Stimulated activated CD8-positive, alpha-beta memory T cell treated with anti-CD3 and anti-CD28 coated beads, Interleukin-15, amount 100 ng/mL, for 24 hours (primary cell): ENCODE measurements at regions not wholly inside any gene's neighbourhood (a gene's known extent, or its start where the extent isn't known, plus 50 kb on each side); places are given as distances from the start of the nearest gene placed in this dataset.

Experiments
- DNase-seq: peaks from one replicate; pipeline ENCODE4 v3.0.0-alpha.2; 2020; ENCODE audit warnings: low read depth

DNA sequence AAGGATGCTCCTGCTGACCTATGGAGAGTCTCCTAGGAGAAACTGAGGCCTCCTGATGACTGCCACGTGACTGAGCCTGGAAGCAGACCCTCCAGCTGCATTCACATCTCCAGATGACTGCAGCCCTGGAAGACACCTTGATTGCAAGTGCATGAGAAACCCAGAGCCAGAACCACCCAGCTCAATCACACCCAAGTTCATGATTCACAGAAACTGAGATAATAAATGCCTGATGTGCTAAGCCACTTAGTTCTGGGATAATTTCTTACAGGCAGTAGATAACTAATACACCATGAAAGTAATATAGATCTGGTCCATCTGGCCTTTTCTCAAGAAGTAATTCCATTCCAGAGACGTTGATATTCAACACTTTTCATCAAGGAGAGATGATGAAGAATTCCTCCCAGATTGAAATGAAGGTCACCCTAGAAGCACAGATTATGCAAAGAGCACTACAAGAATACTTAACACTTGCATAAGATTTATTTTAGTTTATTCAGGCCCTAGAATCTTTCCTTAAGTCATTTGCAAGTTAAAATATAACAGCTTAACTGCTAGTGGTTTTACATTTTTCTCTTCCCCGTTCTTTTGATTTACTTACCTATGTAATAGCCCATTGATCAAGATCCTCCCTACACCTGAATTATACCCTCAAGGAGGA, 208.2 kb upstream of the INHBA start:
- no peak for DNase-seq

DNA sequence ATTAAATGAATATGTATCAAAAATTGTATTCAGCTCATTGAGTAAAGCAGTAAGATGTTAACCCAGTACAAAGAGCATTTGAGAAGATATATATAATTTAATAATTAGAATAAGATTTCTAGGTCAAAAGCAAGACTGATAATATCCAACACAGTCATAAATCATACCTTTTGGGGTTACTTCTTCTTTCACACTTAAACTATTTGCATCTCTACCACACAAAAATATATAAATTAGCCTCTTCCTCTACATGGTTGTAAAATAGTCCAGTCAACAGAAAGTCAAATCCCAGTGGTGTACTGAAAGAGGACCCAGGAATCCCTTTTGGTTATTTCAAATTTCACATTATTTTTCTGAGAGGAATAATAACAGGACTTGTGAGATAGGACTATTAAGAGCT, 204.6 kb upstream of the INHBA start:
- DNase-seq, result no peak

DNA sequence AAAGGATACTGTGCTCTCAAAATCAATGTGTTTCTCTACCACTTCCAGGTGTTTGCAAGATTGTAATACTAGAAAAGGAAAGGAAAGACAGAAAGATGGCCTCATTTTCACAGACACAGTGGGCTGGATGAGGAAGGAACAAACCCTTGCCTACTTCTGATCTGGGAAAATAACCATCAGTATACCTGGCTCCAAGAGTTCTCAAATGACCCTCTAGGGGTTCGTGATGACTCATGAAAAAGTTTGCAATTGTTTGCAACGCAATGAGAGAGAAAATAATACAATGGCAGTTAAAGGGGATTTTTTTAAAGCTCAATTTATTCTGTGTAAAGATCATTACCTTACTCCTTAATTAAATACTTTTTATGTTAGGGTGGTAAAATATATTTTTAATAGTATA, 197.6 kb upstream of the INHBA start:
- no peak for DNase-seq

DNA sequence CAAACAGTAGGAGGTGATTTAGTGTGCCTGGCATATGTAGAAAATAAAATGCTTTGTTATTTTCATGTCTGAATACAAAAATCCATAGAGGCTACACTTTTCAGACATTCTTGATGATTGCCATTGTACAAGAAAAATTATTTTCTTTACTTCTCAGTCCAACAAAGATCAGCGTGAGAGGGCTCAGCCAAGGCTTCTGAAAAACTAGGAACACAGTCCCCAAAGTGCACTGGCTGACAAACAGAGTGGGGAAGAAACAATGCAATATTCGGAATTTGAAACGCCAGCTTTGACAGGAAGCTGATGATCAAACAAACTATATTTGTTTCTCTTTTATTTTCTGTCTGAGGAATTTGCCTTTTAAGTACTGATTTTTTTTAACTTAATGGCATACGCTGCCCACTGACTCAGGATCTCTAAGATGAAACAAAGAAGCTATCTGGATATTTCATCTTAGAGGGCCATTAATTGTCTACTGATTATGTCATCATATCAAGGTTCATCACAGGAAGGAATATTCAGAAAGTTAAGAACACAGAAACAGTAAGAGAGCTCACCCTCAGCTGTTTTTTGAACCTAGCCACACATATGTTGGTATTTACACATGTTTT, 197.0 kb upstream of the INHBA start:
- DNase-seq, result no peak

DNA sequence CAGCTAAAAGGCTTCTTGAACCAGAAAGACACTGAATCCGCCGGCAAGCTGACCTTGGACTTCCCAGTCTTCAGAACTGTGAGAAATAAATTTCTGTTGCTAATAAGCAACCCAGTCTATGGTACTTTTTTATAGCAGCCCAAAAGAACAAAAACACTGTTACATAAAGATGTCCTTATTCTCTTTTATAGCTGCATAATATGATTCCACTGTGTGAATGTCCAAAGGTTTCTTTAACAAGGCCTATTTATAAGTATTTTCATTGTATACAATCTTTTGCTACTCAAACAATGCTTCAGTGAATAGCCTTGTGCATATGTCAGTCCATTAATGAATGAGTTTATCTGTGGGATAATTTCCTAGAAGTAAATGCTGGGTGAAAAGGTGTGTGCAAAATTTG, 190.8 kb upstream of the INHBA start:
- no peak for DNase-seq

DNA sequence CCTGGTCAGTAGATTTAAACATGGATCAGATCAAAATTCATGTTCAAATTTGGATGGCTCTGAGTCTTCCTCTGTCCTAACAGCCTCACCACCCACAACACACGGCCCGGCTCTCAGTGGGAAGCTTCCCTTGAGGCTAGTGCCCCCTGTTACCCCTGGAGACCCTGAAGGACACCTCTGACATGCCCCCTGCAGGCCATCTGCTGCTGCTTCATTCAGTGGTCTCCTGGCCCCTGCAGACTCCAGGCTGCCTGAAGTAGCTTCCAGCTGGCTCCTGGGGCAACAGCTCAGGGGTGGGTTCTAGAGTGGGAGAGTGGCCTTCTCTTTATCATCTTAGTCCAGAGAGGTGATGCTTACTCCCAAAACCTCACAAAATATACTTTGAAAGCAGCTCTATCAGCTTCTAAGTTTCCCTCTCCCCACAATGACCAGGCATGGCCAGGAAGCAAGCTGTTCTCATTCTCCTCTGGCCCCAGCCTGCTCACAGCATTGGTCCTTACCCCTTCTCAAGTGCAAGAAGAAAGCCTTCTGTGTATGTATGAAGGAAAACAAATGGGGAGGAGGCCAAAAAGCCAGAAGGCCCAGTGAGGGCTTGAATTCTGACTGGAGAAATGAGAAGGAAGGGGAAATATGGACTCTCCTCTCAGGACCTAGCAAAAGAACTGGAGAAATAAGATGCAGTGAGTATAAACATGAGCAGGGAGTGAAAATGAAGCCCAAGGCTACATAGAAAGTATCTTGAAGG, 189.6 kb upstream of the INHBA start:
- no peak for DNase-seq

DNA sequence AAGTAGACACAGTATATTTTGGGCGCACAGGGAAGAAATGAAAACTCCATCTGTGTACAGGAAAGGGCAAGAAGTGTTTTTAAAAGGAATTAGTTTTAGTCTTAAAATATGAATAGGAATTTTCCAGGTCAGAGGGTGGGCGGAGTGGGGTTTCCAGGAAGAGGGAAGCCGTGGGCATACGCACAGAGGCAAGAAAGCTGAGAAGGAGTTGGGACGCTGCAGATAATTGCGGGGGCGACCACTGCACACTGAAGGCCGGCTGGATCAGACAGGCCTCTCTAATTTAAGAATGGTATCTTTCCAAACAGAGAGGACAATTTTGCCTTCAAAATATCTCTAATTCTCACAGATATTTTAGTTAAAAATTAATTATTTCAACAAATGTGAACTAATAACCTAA, 189.1 kb upstream of the INHBA start:
- no peak for DNase-seq

DNA sequence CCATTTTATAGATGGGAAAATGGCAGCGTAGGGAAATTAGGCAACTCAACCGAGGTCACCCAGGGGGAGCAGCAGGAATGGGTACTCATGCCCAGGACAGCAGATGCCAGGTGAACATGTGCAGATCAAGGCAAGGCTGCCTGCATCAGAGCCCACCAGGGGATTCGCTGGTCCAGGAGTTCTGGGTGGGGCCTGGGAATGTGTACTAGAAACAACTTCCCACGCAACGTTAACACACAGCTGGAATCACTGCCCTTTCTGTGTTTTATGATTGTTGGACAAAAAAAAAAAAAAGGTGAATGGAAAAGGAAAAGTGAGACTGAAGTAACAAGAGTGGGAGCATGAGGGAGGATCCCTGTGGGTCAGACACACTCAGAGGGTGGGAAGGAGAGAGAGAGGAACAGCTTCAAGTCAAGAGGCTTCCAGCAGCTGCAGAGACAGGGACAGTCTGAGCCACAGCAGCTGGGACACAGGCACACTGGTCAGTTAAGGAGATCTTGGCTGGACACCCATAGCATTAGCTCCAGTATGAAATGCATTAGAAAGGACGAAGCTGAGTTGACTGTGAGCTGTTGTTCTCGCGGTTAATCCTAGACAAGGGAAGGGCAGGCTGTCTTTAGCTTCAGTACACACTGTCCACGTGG, 187.9 kb upstream of the INHBA start:
- no peak for DNase-seq

DNA sequence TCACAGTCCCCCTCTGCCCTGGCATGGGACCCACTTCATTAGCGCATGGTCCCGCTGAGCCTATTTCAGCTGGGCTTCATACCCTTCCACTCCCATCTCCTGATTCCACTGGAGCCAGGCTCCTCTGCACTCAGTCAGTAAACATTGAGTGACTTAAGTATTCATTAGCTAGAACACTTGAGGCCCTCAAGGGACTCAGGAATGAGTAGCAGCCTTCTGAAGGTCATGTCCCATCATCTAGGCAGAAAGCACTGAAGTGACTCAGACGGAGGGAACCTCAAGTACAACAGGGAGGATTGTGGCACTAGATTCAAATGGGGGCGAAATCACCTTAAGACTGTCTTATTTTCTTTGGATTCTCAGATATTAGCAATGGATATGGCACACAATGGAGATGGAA, 186.6 kb upstream of the INHBA start:
- DNase-seq, result no peak

DNA sequence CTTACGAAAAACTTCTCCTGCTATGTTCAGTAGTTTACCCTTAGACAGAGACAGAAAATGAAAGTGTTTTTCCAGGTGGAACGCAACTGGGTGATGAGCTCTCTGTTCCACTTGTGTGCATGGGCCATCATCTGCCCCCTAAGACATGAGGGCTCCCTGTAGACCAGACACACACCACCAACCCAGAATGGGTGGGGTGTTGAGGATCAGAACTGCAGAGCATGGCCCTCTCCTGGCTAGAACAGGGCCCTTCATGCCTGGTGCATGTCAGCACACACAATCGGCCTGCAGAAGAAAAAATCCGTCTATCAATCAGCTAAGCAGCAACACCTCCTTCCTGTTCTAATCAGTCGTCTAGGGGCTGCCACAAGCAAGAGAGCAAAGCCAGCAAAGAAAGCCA, 186.2 kb upstream of the INHBA start:
- DNase-seq, result no peak

DNA sequence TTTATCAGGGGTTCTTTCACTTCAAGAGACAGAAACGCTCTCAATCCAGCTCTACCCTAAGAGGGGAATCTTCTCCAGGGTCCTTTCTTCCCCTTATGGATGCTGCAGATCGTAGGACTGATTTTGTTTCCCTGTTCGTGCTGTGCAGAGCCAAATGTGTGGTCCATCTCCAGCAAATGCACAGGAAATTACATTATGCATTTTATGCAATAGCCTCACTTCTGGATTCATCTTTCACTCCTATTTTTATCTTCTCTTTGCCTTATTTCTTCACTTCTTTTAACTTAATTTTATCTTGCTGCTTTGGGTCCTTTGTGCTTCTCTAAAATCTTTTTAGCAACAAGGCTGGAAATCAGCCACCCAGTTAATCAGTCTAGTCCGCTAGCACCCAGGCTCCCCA, 184.5 kb upstream of the INHBA start:
- DNase-seq, result no peak

DNA sequence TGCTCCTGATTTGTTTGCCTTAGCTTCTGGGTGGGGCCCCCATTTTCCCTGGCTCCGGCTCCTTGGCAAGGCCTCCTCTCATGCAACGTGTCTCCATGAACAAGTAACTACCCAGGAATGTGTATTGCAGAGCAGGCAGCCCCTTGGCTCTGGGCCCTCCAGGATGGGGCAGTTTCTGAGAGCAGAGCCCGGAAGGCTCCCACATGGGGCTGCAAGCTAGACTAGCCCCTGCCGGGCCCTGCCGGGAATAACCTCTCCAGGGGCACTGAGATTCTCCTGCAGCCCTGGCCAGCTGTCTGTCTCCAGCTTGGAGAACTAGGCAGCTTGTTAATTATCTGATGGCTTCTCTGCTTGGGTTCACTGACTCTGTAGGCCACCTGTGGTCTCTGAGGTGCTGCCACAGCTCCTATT, 184.0 kb upstream of the INHBA start:
- DNase-seq, result no peak

DNA sequence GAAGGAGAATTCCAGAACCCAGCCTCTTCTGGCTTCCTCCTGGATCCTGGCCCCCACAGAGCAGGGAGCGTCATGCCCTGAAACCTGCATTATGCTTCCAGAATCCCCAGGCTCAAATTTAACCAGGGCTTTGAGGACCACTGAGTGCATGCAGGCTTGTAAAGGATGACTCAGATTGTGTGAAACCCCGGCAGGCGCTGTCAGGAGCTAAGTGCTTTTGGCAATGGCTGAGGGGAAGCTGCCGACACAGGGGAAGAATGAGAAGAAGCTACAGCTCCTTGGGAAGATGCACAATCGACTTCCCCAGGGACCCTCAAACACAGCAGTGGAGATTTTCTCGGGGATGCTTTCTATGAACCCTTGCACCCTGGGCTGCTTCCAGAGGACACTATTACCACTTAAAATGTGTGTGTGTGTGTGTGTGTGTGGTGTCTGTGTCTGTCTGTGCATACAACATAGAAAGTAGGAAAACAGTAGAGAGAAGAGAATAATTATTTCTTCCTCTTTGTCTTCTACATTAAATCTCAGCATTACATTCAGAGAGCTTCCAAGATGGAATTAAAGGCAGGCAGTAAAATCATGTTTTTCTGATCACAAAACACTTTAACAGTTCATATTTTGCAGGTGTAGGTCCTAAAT, 183.5 kb upstream of the INHBA start:
- no peak for DNase-seq

DNA sequence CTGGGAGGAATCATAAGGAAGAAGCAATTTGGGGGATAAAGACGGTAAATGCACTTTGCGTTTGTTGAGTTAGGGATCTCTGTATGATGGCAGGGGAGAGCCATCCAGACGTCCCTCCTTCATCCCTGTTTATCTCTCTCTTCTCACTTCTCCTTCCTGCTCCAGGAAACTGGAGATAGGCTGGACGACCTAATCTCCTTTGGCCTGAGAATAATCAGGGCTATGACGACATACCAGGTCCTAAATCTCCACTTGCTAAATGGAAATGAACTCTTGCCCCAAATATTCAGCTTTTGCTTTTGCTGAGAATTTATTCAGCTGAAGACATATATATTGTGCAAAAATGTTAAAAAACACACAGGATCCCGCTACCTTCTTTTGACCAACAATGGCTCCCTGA, 182.9 kb upstream of the INHBA start:
- no peak for DNase-seq

DNA sequence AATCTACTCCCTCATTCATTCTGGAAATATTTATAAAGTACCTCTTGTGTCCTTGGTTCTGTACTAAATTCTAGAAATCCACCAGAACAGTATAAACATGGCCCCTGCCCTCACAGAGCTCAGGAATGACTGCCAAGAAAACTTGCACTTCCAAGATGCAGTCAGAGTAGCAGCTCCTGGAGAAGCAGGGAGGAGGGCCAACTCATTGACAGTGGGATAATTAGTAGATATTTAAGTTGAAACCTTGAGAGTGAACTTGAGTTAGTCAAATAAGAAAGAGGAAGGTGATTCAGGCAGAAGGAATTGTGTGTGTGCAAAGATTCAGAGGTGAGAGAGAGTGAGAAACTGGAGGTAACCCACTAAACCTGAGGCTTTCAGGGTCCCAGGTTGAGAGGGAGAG, 182.2 kb upstream of the INHBA start:
- DNase-seq, result no peak

DNA sequence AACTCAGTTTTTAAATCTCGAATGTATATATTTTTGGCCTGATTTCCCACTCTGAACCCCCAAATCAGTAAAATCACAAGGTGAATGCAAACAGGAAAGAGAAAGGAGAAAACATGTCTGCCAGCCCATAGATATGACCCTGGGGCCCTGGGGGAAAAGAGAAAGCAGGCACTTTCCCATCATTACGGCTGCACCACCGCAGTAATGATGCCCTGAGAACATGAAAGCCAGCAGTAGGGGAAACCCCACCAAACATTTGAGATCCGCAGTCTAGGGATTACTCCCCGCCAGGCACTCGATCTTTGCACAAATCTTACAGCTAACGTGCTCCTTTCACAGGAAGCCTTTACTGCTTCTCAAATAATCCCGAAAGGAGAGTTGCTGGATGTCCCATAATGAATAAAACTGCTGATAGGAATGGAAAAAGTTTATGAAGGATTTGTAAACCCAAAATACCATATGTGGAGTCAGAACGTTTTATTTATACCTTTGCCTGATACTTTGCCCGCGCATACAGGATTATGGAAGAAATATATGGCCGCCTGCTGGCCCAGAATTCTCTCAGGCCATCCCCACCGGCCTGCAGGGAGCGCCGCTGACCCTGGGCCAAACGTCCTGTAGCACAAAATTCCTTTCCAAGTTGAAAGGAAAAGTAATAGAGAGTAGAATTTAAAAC, 180.0 kb upstream of the INHBA start:
- DNase-seq, result no peak

DNA sequence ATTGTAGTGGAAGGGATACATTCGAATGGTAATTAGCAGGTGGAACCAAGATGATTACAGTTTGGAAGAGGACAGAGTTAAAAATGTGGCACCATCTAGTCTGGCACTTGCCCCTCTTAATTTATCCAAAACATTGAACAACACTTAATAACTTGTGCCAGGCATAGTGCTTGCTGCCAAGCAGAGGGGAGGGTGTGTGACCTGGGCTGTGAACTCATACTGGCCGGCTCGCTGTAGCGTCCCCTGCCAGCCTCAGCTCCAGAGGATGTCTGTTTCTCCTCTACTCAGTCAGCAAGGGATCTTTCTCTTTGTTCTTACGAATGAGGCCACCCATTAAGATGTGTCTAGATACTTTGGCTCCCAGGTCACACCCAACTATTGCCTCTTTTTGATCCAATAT, 179.4 kb upstream of the INHBA start:
- DNase-seq, result no peak

DNA sequence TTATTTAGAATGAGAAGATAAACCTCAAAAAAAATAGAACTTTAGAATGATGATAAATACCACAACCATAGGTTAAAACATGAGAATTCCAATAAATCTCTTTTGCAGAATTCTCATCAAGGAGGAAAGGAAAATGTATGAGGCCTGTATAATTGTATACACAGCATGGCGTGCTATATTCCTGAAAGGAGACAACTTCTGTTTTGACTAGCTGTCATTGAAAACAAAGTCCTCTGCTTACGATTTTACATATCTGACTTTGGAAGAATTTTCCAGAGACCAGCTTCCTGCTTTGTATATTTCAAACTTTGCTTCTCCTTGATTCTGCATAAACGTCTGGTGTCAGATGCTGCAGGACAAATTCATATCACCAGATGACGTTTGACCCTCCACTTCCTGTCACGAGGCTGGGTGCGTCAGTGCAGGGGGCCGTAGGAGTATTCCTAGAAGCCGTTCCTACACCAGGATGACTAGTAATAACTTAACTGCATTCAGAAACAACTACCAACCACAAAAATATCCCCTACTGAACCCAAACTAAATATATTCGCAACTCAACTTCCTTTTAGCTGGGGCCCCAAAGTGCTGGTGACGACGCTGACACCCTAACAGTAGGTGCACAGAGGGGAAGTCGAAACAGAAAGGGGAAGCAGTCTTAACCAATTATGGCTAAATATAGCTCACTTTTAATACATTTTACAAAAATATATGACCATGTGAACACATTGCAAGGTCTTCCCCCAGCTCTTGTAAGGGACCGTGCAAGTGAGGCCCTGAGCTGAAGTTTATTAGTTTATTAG, 178.6 kb upstream of the INHBA start:
- DNase-seq, result peak; percentile 39

DNA sequence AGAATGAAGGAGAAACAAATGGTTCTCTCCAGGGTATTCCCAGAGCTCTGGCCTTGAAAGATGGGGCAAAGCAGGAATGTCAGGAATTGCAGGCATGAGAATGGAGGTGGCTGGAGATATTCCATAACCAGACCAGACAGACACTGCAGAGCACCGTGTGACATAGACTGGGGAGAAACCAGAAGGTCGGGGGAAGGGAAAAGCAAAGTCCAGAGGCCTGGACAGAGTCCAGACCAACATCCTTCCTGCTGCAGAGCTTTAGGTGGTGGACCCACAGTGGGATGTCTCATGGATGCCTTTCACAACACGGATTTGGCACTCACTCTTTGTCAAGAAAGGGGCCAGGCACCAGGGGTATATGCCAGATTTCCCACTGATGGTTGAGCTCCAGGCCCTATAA, 177.2 kb upstream of the INHBA start:
- no peak for DNase-seq

DNA sequence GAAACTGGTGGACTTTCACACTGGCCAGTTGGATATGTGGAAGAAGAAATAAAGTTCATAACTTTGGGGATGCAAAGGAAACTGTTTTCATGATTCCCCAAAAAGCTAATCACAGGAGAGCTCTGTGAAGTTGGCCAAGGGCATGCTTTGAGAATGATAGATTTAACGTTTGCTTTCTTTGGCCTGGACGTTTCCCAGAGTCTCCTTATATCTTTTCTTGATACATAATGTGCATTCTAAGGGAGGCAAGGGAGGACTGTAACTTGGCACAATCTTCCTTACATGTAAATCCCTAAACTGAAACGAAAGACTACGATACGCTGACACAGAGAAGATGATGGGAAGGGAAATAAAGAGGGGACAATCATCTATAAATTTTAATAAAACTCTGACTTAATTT, 176.5 kb upstream of the INHBA start:
- DNase-seq, result no peak
